ENCODE measurements at regions not wholly inside any gene's neighbourhood (a gene's known extent, or its start where the extent isn't known, plus 50 kb on each side); places are given as distances from the start of the nearest gene placed in this dataset.

- no peak overlapping the region for H3K4me3 ChIP-seq
- TF ChIP-seq POLR2AphosphoS5 (IDR thresholded peaks at IDR 0.05) (no peak), POLR2A (IDR thresholded peaks at IDR 0.05; ENCODE audit: low read depth) (no peak), EP300 (IDR thresholded peaks at IDR 0.05) (no peak), CTCF (IDR thresholded peaks at IDR 0.05) (no peak)
- intact Hi-C loops (cut with DNase I) = no loop called here
- no peak for DNase-seq (ENCODE audit: extremely low spot score)
- H3K27me3 ChIP-seq = no peaks in the 10 kb centered on the region
- no peak overlapping the region for H3K27ac ChIP-seq (replicated peaks in 1 of 4)
- WGBS = 24% methylated on average over 5 of the region's 5 CpGs
- H3K36me3 ChIP-seq = no peaks in the 10 kb centered on the region
- no peaks in the 10 kb centered on the region for H3K4me1 ChIP-seq
- H3K9me3 ChIP-seq = peaks cover 0 to 9% (median 0%) of the 10 kb centered on the region in 4 donors
Measured at GRCh38 chr18:31225668-31226067, 63.0 kb upstream of the DSC1 start.

DNA sequence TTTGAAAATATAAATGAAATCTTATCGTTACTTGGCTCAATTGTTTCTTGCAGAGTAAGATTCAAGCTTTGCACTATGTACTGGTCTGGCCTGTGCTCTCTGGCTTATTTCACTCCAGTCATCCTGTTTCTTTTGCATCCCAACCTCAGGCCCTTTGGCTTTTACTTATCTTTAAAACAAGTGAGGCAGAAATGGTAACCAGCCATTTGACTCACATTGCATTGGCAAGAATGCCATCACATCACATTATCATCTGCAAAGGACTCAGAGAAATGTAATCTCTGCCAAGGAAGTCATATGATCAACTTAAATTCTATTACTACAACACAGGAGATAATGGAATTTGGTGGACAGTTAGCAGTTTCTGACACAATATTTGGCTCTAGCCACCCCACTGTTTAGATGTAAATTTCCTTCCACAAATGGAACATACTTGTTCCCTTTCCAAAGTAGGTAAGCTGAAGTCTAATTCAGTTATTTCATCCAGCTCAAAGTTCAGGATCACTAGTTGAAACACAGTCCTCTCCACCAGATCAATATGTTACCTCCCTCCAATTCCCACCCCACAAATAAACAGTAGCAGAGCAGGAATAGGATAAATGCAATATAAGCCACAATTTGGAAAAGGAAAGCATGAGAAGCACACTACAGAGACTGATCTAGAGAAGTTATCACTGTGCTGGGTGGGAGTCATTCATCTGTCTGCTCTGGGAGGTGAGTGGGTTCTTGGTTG is 65.0 kb upstream of the DSC1 start:
- Histone ChIP-seq H3K27ac (replicated peaks in 1 of 4) (no peak overlapping the region), H3K27me3 (no peaks in the 10 kb centered on the region), H3K36me3 (no peaks in the 10 kb centered on the region), H3K9me3 (no peaks in the 10 kb centered on the region), H3K4me3 (no peak overlapping the region), H3K4me1 (no peaks in the 10 kb centered on the region)
- intact Hi-C loops (cut with DNase I) = no loop called here
- no peak for DNase-seq (ENCODE audit: extremely low spot score)
- 100% methylated on average over 1 of the region's 1 CpG for WGBS
- TF ChIP-seq EP300 (IDR thresholded peaks at IDR 0.05) = no peak
- no peak for TF ChIP-seq POLR2AphosphoS5 (IDR thresholded peaks at IDR 0.05)
- no peak for TF ChIP-seq POLR2A (IDR thresholded peaks at IDR 0.05; ENCODE audit: low read depth)
- no peak for TF ChIP-seq CTCF (IDR thresholded peaks at IDR 0.05)

DNA sequence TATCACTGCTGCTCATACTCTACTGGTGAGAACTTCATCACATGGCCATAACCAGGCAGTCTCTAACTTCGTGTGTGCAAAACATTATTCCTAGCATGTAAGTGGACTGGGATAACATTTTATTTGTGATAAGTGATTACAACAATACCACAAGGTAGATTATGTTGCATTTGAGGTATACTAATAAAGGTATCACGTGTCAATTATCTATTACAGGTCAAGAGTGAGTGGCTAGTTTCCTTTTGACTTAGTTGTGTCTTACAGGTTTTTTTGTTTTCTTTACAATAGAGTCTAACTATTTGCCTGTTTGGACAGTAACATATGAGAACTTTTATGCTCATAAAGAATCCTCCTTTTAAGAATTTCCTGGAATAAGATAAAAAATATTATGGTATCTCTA is 67.2 kb upstream of the DSC1 start:
- H3K36me3 ChIP-seq = no peaks in the 10 kb centered on the region
- no peaks in the 10 kb centered on the region for H3K9me3 ChIP-seq
- H3K4me3 ChIP-seq = no peak overlapping the region
- TF ChIP-seq CTCF (IDR thresholded peaks at IDR 0.05) (no peak), POLR2AphosphoS5 (IDR thresholded peaks at IDR 0.05) (no peak), POLR2A (IDR thresholded peaks at IDR 0.05; ENCODE audit: low read depth) (no peak), EP300 (IDR thresholded peaks at IDR 0.05) (no peak)
- WGBS = 88% methylated on average over 2 of the region's 2 CpGs
- peaks cover 0 to 4% (median 0%) of the 10 kb centered on the region in 4 donors for H3K4me1 ChIP-seq
- H3K27me3 ChIP-seq = no peaks in the 10 kb centered on the region
- no peak overlapping the region for H3K27ac ChIP-seq (replicated peaks in 1 of 4)
- no peak for DNase-seq (ENCODE audit: extremely low spot score)
- intact Hi-C loops (cut with DNase I) = no loop called here

- intact Hi-C loops (cut with DNase I) = no loop called here
- WGBS = 55% methylated on average over 3 of the region's 3 CpGs
- Histone ChIP-seq H3K4me1 (peaks cover 0 to 4% (median 0%) of the 10 kb centered on the region in 4 donors), H3K36me3 (no peaks in the 10 kb centered on the region), H3K27ac (replicated peaks in 1 of 4) (no peak overlapping the region), H3K4me3 (no peak overlapping the region), H3K9me3 (no peaks in the 10 kb centered on the region), H3K27me3 (no peaks in the 10 kb centered on the region)
- TF ChIP-seq EP300 (IDR thresholded peaks at IDR 0.05) (no peak), POLR2AphosphoS5 (IDR thresholded peaks at IDR 0.05) (no peak), POLR2A (IDR thresholded peaks at IDR 0.05; ENCODE audit: low read depth) (no peak), CTCF (IDR thresholded peaks at IDR 0.05) (no peak)
- DNase-seq (ENCODE audit: extremely low spot score) = no peak
Measured at GRCh38 chr18:31230495-31230894, 67.8 kb upstream of the DSC1 start.

- Histone ChIP-seq H3K27ac (replicated peaks in 1 of 4) (no peak overlapping the region), H3K27me3 (no peaks in the 10 kb centered on the region), H3K4me3 (no peak overlapping the region), H3K9me3 (no peaks in the 10 kb centered on the region), H3K4me1 (peaks cover 0 to 4% (median 0%) of the 10 kb centered on the region in 4 donors), H3K36me3 (no peaks in the 10 kb centered on the region)
- intact Hi-C loops (cut with DNase I) = no loop called here
- no peak for DNase-seq (ENCODE audit: extremely low spot score)
- 83% methylated on average over 5 of the region's 5 CpGs for whole genome bisulfite sequencing
- no peak for TF ChIP-seq POLR2A (IDR thresholded peaks at IDR 0.05; ENCODE audit: low read depth)
Measured at GRCh38 chr18:31232013-31232412, 69.4 kb upstream of the DSC1 start.

Data from esophagus muscularis mucosa (tissue), 4 donors.